ENCODE measurements at regions not wholly inside any gene's neighbourhood (a gene's known extent, or its start where the extent isn't known, plus 50 kb on each side); places are given as distances from the start of the nearest gene placed in this dataset.

DNA sequence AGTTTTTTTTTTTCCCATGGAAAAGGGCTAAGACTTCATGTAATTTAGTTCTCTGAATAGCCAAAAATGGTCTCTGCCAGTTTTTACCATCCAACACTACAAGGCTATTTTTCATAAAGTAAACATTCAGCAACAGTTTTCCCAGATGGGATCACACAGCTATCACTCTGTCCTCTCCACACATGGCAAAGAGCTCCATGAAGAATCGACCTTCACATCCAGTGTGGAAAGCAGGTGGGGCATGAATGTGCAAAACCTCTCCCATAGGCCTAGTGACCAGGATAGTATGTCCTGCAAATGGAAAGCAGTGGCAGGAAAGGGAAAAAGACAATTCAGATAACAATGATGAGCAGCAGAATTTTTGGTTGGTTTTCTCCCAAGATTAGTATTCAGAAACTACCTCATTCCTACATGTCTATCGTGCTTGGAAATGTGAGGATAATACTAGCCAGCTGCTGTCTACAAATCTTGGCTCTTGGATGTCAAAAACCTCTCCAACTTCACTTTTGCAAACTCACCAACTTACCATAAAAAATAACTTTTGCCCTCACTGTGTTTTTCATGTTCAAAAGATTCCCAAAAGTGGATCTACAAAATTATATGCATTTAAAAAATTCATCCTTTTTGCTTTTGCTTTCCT is 159.7 kb upstream of the MCHR2 start:
- TF ChIP-seq, protein P1, sequence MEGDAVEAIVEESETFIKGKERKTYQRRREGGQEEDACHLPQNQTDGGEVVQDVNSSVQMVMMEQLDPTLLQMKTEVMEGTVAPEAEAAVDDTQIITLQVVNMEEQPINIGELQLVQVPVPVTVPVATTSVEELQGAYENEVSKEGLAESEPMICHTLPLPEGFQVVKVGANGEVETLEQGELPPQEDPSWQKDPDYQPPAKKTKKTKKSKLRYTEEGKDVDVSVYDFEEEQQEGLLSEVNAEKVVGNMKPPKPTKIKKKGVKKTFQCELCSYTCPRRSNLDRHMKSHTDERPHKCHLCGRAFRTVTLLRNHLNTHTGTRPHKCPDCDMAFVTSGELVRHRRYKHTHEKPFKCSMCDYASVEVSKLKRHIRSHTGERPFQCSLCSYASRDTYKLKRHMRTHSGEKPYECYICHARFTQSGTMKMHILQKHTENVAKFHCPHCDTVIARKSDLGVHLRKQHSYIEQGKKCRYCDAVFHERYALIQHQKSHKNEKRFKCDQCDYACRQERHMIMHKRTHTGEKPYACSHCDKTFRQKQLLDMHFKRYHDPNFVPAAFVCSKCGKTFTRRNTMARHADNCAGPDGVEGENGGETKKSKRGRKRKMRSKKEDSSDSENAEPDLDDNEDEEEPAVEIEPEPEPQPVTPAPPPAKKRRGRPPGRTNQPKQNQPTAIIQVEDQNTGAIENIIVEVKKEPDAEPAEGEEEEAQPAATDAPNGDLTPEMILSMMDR (conservative IDR thresholded peaks at IDR 0.05): no peak
- no peak for TF ChIP-seq EZH2 (IDR thresholded peaks at IDR 0.05; ENCODE audit: low read depth)
